ENCODE measurements at regions not wholly inside any gene's neighbourhood (a gene's known extent, or its start where the extent isn't known, plus 50 kb on each side); places are given as distances from the start of the nearest gene placed in this dataset.
A peak's percentile ranks its signal among the peaks of the same experiment; 100 is the strongest.

- no peak for DNase-seq
Observed at GRCh38 chr1:23639460-23640095, 52.0 kb upstream of the RPL11 start.

DNA sequence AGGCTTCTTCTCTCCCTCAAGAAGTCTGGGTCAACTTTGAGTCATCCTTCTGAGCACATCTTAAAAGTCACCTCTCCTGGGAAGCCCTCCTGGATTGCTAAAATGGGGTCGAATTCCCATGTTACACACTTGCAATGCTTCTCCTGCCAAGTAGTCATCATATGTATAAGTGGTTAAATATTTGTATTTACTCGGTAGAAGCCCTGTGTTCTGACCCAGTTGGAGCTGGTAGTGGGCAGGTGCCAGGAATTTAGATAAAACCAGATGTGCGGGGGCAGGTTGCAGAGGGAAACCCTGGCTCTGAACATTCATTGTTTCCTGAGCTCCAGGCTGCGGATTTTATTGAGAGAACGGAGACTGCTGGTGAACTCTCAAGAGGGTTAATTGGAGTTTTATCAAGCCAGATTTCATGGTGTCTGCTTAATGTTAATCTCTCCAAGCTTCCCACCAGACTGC lies 52.8 kb upstream of the RPL11 start:
- no peak for DNase-seq

GRCh38 chr1:23638188-23638619 lies 53.4 kb upstream of the RPL11 start:
- no peak for DNase-seq

DNA sequence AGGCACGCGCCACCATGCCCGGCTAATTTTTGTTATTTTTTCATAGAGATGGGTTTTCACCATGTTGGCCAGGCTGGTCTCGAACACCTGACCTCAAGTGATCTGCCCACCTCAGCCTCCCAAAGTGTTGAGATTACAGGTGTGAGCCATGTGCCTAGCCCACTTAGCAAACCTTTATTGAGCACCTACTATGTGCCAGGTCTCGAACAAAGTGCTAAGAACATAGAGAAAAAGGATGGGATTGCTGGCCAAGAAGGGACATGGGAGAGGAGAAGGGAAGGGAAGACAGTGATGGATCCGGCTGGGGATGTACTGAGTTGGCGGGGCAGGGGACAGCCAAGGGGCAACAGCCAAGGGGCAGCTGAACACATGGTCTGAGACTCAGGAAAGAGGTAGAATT lies 55.6 kb upstream of the RPL11 start:
- no peak for DNase-seq

GRCh38 chr1:23634840-23635651 lies 56.6 kb upstream of the RPL11 start:
- DNase-seq = no peak

GRCh38 chr1:23634518-23634839 lies 57.1 kb upstream of the RPL11 start:
- no peak for DNase-seq

DNA sequence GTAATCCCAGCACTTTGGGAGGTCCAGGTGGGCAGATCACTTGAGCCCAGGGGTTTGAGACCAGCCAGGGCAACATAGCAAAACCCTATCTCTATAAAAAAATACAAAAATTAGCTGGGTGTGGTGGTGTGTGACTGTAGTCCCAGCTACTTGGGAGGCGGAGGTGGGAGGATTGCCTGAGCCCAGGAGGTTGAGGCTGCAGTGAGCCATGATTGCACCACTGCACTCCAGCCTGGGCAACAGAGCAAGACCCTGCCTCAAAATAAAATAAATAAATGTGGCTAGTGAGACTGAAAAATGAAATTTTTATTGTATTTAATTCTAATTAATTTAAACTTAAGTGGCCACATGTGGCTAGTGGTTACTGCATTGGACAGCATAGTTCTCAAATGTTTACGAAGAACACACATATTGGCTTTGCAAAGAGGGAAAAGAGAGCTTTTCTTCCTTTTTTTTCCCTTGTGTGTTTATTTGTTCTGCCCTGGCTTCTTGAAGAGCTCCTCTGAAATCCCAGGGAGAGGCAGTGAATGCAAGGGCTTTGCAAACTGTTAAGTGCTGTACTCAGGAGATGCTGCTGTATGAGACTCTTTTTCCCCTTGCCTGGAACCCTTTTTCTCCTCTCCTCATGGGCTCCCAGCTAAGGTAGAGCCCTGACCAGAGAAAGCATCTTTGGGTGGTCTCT lies 59.0 kb upstream of the RPL11 start:
- no peak for DNase-seq

DNA sequence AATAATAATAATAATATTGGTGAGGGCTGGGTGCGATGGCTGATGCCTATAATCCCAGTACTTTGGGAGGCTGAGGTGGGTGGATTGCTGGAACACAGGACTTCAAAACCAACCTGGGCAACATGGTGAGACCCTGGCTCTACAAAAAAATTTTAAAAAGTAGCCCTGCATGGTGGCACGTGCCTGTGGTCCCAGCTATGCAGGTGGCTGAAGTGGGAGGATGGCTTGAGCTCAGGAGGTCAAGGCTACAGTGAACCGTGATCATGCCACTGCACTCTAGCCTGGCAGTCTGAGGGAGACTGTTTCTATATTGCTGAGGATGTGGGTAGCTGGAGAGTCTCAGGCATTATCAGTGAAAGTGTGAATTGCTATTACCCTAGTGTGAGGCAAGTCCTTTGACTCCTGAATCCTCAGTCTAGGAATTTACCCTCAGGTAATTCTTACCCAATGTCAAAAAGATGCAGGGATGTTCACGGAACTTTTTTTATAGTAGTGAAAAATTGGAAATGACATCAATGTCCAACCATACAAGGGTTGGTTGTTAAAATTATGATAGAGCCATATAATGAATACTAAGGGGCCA lies 61.8 kb upstream of the RPL11 start:
- DNase-seq = no peak

GRCh38 chr1:23628951-23629387 lies 62.6 kb upstream of the RPL11 start:
- no peak for DNase-seq

DNA sequence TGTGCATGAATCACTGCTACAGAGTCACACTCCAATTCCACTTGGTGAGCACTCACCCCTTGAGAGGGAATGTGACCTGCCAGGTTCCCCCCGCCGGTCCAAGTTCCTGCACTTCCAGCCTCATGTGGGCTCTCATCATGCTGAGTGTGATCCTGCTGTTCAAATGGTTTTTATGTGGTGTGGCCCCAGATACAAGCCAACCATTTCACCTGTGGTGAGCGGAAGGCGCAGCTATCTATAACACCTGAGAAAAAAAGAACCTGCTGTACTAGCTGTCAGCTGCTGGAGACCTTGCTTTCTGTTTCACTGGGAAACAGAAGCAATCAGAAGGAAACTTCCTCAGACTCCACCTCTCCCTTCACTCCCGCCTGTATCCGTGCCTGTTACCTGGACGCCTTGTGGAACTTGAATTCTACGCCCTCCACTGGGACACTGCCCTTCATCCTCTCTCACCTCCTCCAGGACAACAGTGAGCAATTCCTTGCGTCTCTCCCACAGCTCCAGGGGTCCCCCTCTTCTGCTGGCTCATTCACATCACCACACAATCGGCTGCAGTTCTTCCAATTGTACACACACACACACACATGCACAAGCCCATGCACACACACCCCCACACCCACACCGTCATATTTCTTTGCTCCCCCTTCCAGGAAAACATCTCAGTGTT lies 64.4 kb upstream of the RPL11 start:
- no peak for DNase-seq

GRCh38 chr1:23625929-23626535 lies 65.6 kb upstream of the RPL11 start:
- DNase-seq = no peak

- DNase-seq = no peak
Observed at GRCh38 chr1:23625459-23625858, 66.1 kb upstream of the RPL11 start.

- DNase-seq = peak; percentile 75
Observed at GRCh38 chr1:23624440-23624839, 65.1 kb upstream of the ID3 start.

GRCh38 chr1:23622284-23622683 lies 63.0 kb upstream of the ID3 start:
- DNase-seq = no peak

DNA sequence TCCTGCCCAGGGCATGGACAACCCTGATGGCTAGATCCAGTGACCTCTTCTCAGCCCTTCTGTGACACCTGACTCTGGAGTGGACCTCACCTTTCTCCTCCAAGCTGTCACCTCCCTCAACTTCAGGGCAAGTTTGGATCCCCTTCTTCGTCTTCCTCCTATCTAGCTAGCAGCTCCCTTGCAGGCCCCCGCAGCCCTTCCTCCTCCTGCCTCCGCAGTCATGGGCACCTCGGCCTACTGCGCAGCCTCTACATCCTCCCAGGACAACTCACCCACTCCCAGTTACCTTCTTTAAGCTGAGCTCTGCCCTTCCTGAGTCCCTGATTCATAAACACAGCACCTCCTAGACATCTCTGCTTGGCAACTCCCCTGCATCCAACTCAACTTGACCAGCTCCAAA lies 61.3 kb upstream of the ID3 start:
- no peak for DNase-seq

DNA sequence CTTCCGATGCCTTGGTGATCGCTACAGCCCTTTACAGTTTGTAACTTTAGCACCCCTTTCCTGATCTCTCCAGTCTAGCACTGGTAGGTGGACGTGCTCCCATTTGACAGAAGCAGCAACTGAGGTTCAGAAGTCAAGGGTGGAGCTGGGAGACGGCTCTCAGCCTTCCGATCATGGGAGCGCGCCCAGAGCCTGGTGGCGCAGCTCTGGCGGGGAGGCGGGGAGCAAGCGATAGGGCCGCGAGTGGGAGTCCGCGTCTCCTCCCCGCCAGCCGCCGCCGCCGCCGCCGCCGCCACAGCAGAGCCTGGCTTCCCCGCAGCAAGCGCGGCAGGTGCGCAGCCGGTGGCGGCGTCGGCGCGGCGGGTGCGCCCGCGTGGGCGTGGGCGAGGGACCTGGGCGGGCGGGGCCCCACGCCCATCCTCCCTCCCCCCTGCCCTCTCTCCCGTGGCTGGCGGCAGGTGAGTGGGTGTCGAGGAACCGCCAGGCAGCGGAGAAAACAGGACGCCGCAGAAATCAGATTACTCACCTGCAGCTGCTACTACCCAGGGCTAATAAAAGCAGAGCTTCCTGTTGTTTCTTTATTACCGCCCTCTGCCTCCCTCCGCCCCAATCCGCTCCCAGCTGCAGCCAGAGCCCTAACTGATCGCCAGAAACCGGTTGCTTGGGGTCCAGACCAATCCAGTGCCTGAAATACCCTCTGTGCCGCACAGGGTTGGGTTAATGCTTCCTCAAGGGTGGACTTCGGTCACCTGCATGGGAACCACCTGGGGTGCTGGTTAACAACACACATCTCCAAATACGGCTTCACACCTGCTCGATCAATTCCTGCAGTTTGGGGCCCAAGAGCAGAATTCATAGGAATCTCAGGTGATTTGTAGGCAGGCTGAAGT lies 60.2 kb upstream of the ID3 start:
- DNase-seq = peak; percentile 83

- no peak for DNase-seq
Observed at GRCh38 chr1:23618586-23619083, 59.3 kb upstream of the ID3 start.

DNA sequence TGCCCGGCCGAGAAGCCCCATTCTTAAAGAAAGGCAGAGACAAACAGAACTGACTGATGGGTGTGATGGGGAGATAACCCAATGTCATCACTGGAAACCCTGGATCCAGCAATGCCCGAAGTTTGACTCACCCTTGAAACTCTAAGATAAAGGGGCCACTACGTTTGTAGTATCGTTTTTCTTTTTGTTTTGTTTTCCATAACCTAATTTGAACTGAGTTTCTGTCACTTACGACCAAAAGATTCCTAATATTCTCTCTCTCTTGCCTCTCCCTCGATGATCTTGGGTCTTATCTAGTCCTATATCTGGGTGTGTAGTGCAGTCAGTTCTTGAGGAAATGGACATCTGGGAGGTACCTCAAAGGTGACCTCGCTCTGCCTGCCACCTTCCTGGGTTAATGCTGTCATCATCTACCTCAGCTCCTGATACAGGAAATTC lies 57.8 kb upstream of the ID3 start:
- DNase-seq = no peak

- no peak for DNase-seq
Observed at GRCh38 chr1:23616292-23616824, 57.1 kb upstream of the ID3 start.

GRCh38 chr1:23615852-23616251 lies 56.6 kb upstream of the ID3 start:
- no peak for DNase-seq

DNA sequence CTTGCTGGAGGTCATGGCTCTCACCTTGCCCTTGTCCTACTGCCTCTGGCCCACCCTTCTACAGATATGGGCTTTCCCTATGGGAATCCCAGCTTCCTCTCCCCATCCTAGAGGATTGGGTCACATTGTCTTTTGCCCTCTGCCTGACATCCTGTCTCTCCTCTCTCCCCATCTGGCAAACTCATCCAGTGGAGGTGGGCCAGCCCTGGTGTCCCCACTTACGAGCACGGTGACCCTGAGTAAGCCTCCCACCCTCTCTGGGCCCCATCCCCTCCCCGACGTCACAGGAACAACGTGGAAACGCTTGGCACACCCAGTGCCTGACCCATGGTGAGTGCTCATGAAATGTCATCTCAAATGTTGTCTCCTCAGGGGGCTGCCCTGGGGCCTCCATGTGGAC lies 56.1 kb upstream of the ID3 start:
- DNase-seq = no peak
